ENCODE measurements at regions not wholly inside any gene's neighbourhood (a gene's known extent, or its start where the extent isn't known, plus 50 kb on each side); places are given as distances from the start of the nearest gene placed in this dataset.

- H4K20me1 ChIP-seq (ENCODE audit: insufficient read depth, low read length): no peaks in the 10 kb centered on the region
- CTCF ChIA-PET (ENCODE audit: low intra/inter-chr PET ratio, low total read pairs): no interaction called here
- 22% methylated on average over 4 of the region's 4 CpGs for WGBS (ENCODE audit: low lambda C conversion rate)
- in situ Hi-C loops (cut with HindIII; ENCODE audit: extremely low pct_ligation_motif_present, low pct_unique_long_range_greater_than_20kb) (no loop called here), intact Hi-C loops (cut with micrococcal nuclease; ENCODE audit: unreplicated experiment) (no loop called here)
- no peaks in the 10 kb centered on the region for H3K79me2 ChIP-seq (ENCODE audit: insufficient read depth, low read length)
- DNase-seq (ENCODE audit: low spot score) (no peak), ATAC-seq (no peak), FAIRE-seq (no peak)
- no peak overlapping the region for H3K27ac ChIP-seq (ENCODE audit: extremely low read length, insufficient read depth, low read length)
- peaks cover 10% of the 10 kb centered on the region for H3K9me3 ChIP-seq (ENCODE audit: low read length)
- H3K36me3 ChIP-seq (replicated peaks in 1 of 2; ENCODE audit: control insufficient read depth in 1 of 2, insufficient read depth in 2 of 2, low read length in 2 of 2): no peaks in the 10 kb centered on the region
- no peaks in the 10 kb centered on the region for H3K4me1 ChIP-seq (ENCODE audit: insufficient read depth, low read length)
- H3K9ac ChIP-seq (ENCODE audit: insufficient read depth, low read depth, low read length): no peak overlapping the region
- no peaks in the 10 kb centered on the region for H3K27me3 ChIP-seq (ENCODE audit: control insufficient read depth in 1 of 2, insufficient read depth in 2 of 2, low read length in 2 of 2)
- POLR2A ChIA-PET: no interaction called here
- TF ChIP-seq PRDM4 (CRISPR knock-in tag; IDR thresholded peaks at IDR 0.05; ENCODE audit: borderline replicate concordance): no peak
- TF ChIP-seq ZNF839 (CRISPR knock-in tag; IDR thresholded peaks at IDR 0.05; ENCODE audit: borderline replicate concordance): no peak
- no peak for TF ChIP-seq RARA (CRISPR knock-in tag; IDR thresholded peaks at IDR 0.05)
- no peak for TF ChIP-seq ZNF431 (CRISPR knock-in tag; IDR thresholded peaks at IDR 0.05; ENCODE audit: borderline replicate concordance, low read depth)
- TF ChIP-seq ZNF3 (CRISPR knock-in tag; IDR thresholded peaks at IDR 0.05): no peak
- no peak for TF ChIP-seq CBFB (CRISPR knock-in tag; IDR thresholded peaks at IDR 0.05)
- TF ChIP-seq ARNT2 (CRISPR knock-in tag; IDR thresholded peaks at IDR 0.05; ENCODE audit: low read depth): no peak
- TF ChIP-seq NONO (IDR thresholded peaks at IDR 0.05): no peak
- no peak for TF ChIP-seq NONO (CRISPR knock-in tag; conservative IDR thresholded peaks at IDR 0.05)
- TF ChIP-seq MAX (IDR thresholded peaks at IDR 0.05): no peak
- no peak for TF ChIP-seq ATF7-NPFF (CRISPR knock-in tag; IDR thresholded peaks at IDR 0.05; ENCODE audit: low read depth)
- TF ChIP-seq PCBP1 (IDR thresholded peaks at IDR 0.05; ENCODE audit: borderline replicate concordance, low read depth, low read length): no peak
- no peak for TF ChIP-seq MIXL1 (CRISPR knock-in tag; IDR thresholded peaks at IDR 0.05)
- H3K4me2 ChIP-seq (ENCODE audit: low read depth, low read length): no peak overlapping the region
- H2AFZ ChIP-seq (ENCODE audit: low read length): no peak overlapping the region
- H3K4me3 ChIP-seq (replicated peaks in 1 of 3; ENCODE audit: insufficient read depth in 1 of 3, low read depth in 2 of 3, low read length in 3 of 3): no peak overlapping the region
- BruUV-seq (replicated peaks): no TSS peak
Measured at GRCh38 chr14:98665007-98665406, 607.0 kb downstream of the BCL11B start.

All from HepG2 (cell line).